GOT3 (cell line): ENCODE measurements at regions not wholly inside any gene's neighbourhood (a gene's known extent, or its start where the extent isn't known, plus 50 kb on each side); places are given as distances from the start of the nearest gene placed in this dataset.

Source experiments
- DNase-seq: peaks from one replicate; lab custom pipeline; 2025; ENCODE audit warnings: mixed read lengths; lab: John Stamatoyannopoulos, UW

- no peak for DNase-seq
Measured at GRCh38 chr2:15841776-15842560, 98.4 kb upstream of the MYCN start.

GRCh38 chr2:15842758-15843666, 97.3 kb upstream of the MYCN start:
- no peak for DNase-seq

- DNase-seq: no peak
Measured at GRCh38 chr2:15844211-15844801, 96.0 kb upstream of the MYCN start.

- DNase-seq: no peak
Measured at GRCh38 chr2:15845294-15845693, 95.1 kb upstream of the MYCN start.

DNA sequence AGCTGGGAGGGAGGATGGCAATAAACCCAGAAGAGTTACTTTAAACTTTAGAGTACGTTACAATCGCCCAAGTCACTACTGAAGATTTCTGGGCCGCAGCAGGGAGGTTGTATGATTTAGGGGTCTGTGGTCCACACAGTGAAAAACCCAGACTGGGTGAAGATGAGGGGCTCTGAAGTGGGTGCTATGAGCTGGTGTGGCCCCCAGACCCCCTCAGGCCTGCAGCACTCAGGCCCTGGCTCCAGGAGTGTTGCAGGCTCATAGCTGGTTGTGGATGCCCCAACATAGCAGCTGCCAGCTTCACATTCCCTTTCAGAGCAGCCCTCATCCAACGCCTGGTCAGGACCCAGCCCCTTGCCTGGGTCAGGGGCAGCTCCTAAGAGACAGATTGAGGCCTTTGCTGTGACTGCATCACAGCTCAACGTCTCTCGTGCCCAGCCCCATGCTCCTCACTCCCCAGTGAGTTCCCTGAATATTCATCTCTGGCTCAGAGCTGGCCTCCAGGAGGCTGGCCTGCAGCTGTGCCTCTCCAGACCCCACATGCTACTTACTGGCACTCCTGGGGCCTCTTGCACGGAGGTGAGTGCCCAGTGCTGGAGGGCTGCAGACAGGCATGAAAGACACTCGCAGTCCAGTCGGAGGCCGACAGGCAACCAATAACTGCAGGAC, 94.5 kb upstream of the MYCN start:
- no peak for DNase-seq

DNA sequence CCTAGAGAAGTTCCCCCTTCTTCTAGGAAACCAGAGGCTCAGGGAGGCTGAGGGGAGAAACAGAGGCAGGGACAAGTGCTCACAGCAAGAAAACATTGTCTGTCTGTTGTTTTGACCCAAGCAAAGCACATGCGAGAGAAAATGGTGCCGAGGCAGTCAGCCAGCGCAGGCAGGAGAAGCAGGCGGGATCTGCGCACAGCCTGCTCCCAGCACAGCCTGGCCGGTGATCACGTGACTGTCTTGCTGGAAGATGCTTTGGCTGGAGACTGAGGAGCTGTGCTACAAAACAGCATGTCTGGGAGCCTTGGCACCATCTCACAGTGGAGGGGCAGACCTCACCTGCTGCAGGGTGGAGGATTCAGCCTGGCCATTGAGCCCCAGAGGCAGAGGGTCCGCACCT, 93.7 kb upstream of the MYCN start:
- DNase-seq: no peak

DNA sequence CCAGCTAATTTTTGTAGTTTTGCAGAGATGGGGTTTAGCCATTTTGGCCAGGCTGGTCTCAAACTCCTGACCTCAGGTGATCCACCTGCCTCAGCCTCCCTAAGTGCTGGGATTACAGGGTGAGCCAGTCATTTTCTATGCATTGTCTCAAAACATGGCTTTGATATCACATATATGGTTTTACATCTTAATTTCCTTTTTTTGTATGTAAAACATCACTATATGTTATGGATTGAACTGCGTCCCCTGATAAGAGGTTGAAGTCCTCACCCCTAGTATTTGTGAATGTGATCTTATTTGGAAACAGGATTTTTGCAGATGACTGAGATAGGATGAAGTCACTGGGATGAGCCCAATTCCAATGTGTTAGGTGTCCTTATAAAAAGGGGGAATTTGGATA, 89.8 kb upstream of the MYCN start:
- no peak for DNase-seq

DNA sequence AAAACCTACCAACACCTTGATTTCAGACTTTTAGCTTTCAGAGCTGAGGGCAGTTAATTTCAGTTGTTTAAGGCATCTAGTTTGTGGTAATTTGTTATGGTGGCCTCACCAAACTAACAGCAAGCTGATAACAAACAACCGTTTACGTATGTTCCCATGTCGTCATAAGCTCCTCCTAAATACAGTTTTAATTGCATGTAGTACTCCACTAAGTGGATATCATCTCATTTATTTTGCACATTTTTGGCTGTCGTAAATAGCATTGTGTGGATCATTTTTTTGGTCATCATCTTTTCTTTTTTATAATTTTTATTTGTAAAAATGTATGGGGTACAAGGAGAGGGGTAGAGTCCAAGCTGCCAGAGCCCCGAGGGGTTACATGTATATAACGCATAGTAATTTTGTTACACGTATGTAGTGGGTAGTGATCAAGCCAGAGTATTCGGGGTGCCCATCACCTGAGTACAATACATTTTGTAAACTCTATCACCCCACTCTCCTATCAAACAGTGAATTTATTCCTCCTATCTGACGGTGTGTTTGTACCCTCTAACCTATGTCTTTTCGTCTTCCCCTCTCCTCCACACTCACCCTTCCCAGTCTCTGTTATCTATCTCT, 89.2 kb upstream of the MYCN start:
- DNase-seq: no peak

GRCh38 chr2:15852811-15853210, 87.5 kb upstream of the MYCN start:
- no peak for DNase-seq

- DNase-seq: no peak
Measured at GRCh38 chr2:15853903-15854302, 86.4 kb upstream of the MYCN start.

- DNase-seq: no peak
Measured at GRCh38 chr2:15855766-15856260, 84.5 kb upstream of the MYCN start.

GRCh38 chr2:15856318-15856717, 84.0 kb upstream of the MYCN start:
- DNase-seq: no peak

DNA sequence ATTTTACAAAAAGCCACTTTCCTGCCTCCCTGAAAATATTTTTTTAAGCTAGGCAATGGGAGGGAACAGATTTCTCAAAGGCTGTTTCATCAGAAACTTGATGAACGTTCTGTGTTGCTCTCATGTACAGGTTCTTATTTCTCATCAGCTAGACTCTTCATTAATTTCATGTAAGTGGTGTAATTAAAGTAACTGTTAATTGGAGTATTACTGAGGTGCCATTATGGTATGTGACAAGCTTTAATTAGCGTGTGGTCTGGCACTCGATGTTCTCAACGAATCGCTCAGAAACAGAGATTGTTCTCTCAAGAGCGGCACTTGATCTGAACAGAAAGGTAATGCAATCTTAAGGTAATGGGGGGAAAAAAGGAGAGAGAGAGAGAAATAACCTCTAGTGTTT, 81.9 kb upstream of the MYCN start:
- no peak for DNase-seq

GRCh38 chr2:15860051-15860663, 80.2 kb upstream of the MYCN start:
- no peak for DNase-seq

DNA sequence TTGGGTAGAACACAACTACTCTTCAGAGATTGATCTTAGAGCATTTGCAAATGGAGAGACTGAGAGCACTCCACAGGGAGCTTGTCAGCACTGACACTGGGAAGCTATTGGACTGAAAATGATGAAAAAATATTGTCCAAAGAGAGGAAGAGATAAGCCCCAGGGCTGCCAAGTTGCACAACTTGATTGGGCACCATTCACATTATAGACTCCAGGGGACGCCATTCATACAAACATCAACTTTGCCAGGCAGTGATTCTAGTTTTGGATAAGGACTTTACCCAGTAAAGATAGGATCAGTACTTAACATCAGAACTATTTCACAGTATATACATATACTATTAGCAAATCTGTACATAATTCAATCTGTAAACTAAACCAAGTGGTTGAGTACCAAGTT, 79.6 kb upstream of the MYCN start:
- no peak for DNase-seq

DNA sequence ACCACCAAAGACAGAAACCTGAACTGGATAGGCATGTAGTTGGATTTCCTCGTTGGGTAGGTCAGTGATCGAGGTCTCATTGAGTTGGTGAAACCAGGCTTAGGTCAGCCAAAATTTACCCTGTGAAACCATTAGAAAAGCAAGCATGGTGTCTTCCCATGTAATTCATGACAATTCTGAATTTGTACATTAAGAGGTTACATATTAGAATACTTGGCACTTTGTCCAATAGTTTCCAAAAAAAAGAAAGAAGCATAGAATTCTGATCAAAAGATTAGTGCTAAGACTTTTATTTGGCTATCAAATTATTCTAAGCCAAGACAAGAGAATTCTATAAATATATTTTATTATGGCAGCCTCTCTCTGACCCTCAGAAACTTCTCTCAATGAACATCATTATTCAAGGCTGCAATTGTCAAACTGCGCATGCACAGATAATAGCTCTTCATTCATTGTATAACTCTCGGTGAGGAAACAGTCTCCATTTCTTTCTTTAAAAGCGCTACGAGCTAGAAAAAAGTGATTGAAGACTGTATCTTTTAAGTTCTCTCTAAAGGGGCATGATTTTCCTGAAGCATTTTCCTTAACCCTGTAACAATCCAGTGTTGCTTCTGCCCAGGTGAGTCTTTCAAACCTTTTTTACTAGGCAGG, 79.1 kb upstream of the MYCN start:
- DNase-seq: no peak

DNA sequence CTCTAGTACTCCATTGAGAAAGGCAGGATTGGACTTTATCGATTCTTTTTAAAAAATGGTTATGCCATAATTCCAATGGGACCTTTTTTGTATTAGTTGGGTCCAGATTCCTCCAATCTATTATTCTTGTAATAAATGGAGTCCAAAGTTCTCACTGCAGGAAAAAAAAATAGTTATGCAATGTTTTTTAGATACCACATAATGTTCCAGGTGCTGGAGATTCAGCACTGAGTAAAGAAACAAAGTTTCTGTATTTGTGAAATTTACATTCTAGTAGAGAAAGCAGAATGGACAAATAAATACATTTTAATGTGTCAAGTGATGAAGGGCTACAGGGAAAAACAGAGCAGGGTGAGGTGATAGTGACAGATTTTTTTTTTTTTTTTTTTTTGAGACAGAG, 78.5 kb upstream of the MYCN start:
- DNase-seq: no peak

DNA sequence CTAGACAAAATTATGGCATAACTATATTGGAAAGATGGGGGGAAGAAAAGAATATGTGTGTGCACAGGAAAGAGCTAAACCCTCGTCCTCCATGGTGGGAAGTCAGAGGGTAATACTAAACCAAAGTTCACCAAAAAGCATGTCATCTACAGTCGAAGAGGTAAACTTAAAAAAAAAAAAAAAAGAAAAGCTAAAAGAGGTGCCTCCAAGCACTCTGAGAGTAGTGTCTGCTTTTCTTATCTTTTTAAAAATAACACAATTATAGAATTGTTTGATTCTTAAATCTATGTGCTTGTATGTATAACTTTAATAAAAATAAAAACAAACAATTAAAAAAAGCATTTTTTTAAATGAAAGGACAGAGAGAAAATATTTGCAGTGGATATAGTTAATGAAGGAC, 77.3 kb upstream of the MYCN start:
- no peak for DNase-seq

DNA sequence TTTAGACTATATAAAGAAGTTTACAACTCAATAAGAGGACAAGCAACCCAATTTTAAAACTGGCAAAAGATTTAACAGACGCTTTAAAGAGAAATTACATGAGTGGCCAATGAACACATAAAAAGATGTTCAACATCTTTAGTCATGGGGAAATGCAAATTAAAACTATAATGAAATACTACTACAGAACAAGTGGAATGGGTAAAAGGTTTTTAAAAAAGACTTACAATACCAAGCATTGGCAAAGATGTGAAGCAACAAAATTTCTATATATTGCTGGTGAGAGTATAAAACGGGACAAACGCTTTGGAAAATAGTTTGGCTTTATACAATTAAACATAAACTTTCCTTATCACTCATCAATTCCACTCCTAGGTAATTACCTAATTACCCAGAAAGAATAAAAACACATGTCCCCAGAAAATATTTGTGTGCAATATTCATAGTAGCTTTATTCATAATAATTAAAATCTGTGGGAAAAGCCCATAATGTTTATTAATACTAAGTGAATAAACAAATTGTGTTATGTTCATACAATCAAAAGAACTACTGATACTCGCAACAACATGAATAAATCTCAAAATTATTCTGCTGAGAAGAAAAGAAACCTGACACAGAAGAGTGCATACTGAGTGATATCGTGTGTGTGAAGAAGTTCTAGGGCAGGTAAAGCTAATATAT, 76.7 kb upstream of the MYCN start:
- no peak for DNase-seq

DNA sequence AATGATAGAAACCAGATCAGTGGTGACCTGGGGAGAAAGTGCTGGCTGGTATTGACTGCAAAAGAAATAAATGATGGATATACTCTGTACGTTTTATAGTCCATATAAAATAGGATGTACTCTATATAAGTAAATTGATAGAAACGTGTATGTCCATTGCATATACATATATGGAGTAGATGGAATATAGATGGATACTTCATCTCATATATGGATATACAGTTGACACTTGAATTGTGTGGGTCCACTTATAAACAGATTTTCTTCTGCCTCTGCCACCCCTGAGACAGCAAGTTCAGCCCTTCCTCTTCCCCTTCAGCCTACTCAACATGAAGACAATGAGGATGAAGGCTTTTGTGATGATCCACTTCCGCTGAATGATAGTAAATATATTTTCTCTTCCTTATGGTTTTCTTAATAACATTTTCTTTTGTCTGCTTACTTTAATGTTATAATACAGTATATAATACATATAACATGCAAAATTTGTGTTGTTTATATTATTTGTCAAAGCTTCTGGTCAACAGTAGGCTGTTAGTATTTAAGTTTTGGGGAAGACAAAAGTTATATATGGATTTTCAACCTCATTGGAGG, 76.1 kb upstream of the MYCN start:
- DNase-seq: no peak
